CD4-positive, alpha-beta T cell (primary cell): ENCODE measurements at regions not wholly inside any gene's neighbourhood (a gene's known extent, or its start where the extent isn't known, plus 50 kb on each side); places are given as distances from the start of the nearest gene placed in this dataset.

Experiments used
- ATAC-seq: fragments of 200-7000 bp; cut with Tn5 transposase; one replicate; pipeline ENCODE4 v1.10.0; 2022; ENCODE audit warnings: mild to moderate bottlenecking; ENCODE audit not compliant: poor library complexity
- CTCF ChIA-PET: fragments of 350-600 bp; sonication (Branson Sonifier 250); formaldehyde crosslinking; loops from one replicate; lab custom pipeline; 2021; ENCODE audit warnings: antibody characterized with exemption, inconsistent platforms; lab: Charles Lee
- POLR2A ChIA-PET: fragments of 350-600 bp; sonication (Branson Sonifier 250); formaldehyde crosslinking; loops from one replicate; lab custom pipeline; 2021; ENCODE audit warnings: antibody characterized with exemption, inconsistent platforms; lab: Charles Lee
- DNase-seq, 14 experiments: peaks; one replicate each; pipeline ENCODE4 v3.0.0-alpha.2; 2013 to 2020; ENCODE audit warnings: mixed read lengths in 2 of 14
- H3K27ac ChIP-seq, 2 donors: one replicate each; pipeline versions ENCODE4 v1.5.1 to v1.7.0; 2013; ENCODE audit warnings: low read length in 2 of 2, low read depth in 1 of 2, mild to moderate bottlenecking in 1 of 2
- H3K27me3 ChIP-seq, 2 experiments: 1 replicate in 1 of 2; 2 replicates in 1 of 2; pipeline versions ENCODE4 v1.6.1 to v1.7.0; 2013; ENCODE audit warnings: low read length in 2 of 2, control low read depth in 1 of 2, mild to moderate bottlenecking in 1 of 2, moderate library complexity in 1 of 2; ENCODE audit not compliant: insufficient read depth in 2 of 2, control insufficient read depth in 1 of 2
- H3K36me3 ChIP-seq: one replicate; pipeline ENCODE4 v1.6.1; 2013; ENCODE audit warnings: low read length, control low read depth; ENCODE audit not compliant: insufficient read depth
- H3K4me1 ChIP-seq: one replicate; pipeline ENCODE4 v1.6.1; 2013; ENCODE audit warnings: low read length, control low read depth; ENCODE audit not compliant: insufficient read depth
- H3K4me3 ChIP-seq: one replicate; pipeline ENCODE4 v1.5.1; 2013; ENCODE audit warnings: mild to moderate bottlenecking, low read length, moderate library complexity
- H3K9me3 ChIP-seq, 2 experiments: 1 replicate in 1 of 2; 2 replicates in 1 of 2; pipeline versions ENCODE4 v1.6.1 to v1.7.0; 2013; ENCODE audit warnings: low read length in 2 of 2, mild to moderate bottlenecking in 2 of 2, control low read depth in 1 of 2, moderate library complexity in 1 of 2; ENCODE audit not compliant: control insufficient read depth in 1 of 2, insufficient read depth in 1 of 2
- H3K27ac Mint-ChIP-seq: one replicate; pipeline ENCODE4 v1.8.0; 2020; ENCODE audit warnings: mixed read lengths
- H3K27me3 Mint-ChIP-seq: one replicate; pipeline ENCODE4 v1.8.0; 2021; ENCODE audit warnings: mixed read lengths
- H3K36me3 Mint-ChIP-seq: one replicate; pipeline ENCODE4 v1.8.0; 2021; ENCODE audit warnings: low read depth, mixed read lengths
- H3K4me1 Mint-ChIP-seq: one replicate; pipeline ENCODE4 v1.8.0; 2021; ENCODE audit warnings: low read depth, mixed read lengths
- H3K4me3 Mint-ChIP-seq: one replicate; pipeline ENCODE4 v1.8.0; 2020; ENCODE audit warnings: mild to moderate bottlenecking, mixed read lengths
- H3K9me3 Mint-ChIP-seq: one replicate; pipeline ENCODE4 v1.8.0; 2020; ENCODE audit warnings: mixed read lengths
- intact Hi-C, 2 experiments: fragments of 100-400 bp; cut with DNase I in 1 of 2; cut with micrococcal nuclease in 1 of 2; formaldehyde crosslinking; loops; one replicate each; pipeline versions ENCODE4 v1.15.1 to v1.9.0; 2023 to 2025; cut with DNase I, micrococcal nuclease
- TF ChIP-seq, protein P1 (sequence below): fragments of 200-600 bp; IDR thresholded peaks from one replicate; pipeline ENCODE4 v1.8.0; 2022; ENCODE audit warnings: antibody characterized with exemption, mild to moderate bottlenecking

DNA sequence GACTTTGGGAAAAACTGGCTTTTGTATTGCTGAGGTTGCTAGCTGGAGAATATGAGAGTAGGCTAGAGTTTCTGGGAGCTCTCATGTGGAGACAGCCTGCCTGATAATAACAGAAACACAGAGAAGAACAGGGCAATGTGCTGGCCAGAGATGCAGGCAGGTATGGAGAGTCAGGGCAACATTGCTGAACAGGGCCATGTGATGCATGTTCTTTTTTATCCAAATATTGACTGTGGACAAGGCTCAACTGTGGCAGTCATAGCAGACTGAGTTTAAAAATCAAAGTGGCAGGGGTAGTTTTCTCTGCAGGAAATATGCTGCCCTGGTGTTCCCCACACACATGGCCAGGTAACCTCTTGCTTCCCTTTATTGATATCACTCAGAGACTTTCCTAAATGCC lies 381.1 kb downstream of the RASEF start:
- Histone ChIP-seq H3K36me3 (no peaks in the 10 kb centered on the region), H3K4me1 (no peaks in the 10 kb centered on the region), H3K9me3 (peaks cover 0 to 11% of the 10 kb centered on the region in 2 experiments), H3K4me3 (no peak overlapping the region), H3K27ac (no peak overlapping the region), H3K27me3 (no peaks in the 10 kb centered on the region)
- TF ChIP-seq, protein P1, sequence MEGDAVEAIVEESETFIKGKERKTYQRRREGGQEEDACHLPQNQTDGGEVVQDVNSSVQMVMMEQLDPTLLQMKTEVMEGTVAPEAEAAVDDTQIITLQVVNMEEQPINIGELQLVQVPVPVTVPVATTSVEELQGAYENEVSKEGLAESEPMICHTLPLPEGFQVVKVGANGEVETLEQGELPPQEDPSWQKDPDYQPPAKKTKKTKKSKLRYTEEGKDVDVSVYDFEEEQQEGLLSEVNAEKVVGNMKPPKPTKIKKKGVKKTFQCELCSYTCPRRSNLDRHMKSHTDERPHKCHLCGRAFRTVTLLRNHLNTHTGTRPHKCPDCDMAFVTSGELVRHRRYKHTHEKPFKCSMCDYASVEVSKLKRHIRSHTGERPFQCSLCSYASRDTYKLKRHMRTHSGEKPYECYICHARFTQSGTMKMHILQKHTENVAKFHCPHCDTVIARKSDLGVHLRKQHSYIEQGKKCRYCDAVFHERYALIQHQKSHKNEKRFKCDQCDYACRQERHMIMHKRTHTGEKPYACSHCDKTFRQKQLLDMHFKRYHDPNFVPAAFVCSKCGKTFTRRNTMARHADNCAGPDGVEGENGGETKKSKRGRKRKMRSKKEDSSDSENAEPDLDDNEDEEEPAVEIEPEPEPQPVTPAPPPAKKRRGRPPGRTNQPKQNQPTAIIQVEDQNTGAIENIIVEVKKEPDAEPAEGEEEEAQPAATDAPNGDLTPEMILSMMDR, result no peak
- Mint-ChIP-seq H3K4me1 (no peaks in the 10 kb centered on the region), H3K27ac (no peak overlapping the region), H3K4me3 (no peak overlapping the region), H3K27me3 (no peaks in the 10 kb centered on the region), H3K9me3 (peaks cover 5% of the 10 kb centered on the region), H3K36me3 (no peaks in the 10 kb centered on the region)
- DNase-seq, result no peak
- intact Hi-C loops, result no loop called here
- CTCF ChIA-PET, result no interaction called here
- ATAC-seq, result no peak
- POLR2A ChIA-PET, result no interaction called here

DNA sequence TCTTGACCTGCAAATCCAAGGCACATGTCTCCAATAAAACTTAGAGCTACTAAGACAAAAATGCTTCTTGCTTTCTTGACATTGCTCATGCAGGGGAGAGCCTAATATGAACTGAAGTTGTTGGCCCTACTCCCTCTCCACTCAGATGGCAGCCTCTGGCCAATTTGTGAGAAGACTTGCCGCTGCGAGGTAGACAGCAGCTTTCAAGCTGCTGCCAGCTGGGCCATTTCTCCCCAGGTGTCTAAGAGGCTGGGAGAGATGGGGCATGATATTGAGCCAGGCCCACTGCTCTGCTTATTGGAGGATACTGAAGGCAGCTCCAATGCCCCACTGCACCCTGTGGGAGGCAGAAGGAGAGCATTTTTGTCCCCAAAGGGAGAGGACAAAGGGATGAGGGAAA lies 380.5 kb downstream of the RASEF start:
- Histone ChIP-seq H3K4me3 (no peak overlapping the region), H3K27me3 (no peaks in the 10 kb centered on the region), H3K27ac (no peak overlapping the region), H3K4me1 (no peaks in the 10 kb centered on the region), H3K9me3 (peaks cover 0 to 11% of the 10 kb centered on the region in 2 experiments), H3K36me3 (no peaks in the 10 kb centered on the region)
- Mint-ChIP-seq H3K9me3 (peaks cover 5% of the 10 kb centered on the region), H3K27ac (no peak overlapping the region), H3K4me1 (no peaks in the 10 kb centered on the region), H3K4me3 (no peak overlapping the region), H3K36me3 (no peaks in the 10 kb centered on the region), H3K27me3 (no peaks in the 10 kb centered on the region)
- intact Hi-C loops, result no loop called here
- TF ChIP-seq, protein P1, result no peak
- DNase-seq (no peak), ATAC-seq (no peak)
- CTCF ChIA-PET, result no interaction called here
- POLR2A ChIA-PET, result no interaction called here

DNA sequence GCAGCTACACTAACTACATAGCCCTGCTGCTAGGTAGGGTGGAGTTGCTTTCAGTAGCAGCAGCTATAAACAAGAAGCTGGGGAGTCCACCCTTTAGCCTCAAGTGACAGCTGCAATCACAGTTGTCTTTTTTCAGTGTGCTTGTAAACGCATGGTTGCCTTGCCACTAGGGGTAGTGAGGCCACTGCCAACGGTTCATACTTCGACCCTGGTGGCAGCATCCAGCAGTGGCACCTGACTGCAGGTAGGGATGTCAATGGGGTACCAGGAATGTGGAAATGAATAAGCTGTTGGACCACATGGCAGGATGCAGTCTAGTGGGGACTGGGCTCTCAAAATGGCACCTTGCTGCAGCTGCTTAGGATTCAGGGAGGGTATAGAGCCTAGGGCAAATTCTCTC lies 367.2 kb downstream of the RASEF start:
- DNase-seq (no peak), ATAC-seq (no peak)
- Mint-ChIP-seq H3K36me3 (no peaks in the 10 kb centered on the region), H3K4me3 (no peak overlapping the region), H3K9me3 (peaks cover 12% of the 10 kb centered on the region), H3K27me3 (no peaks in the 10 kb centered on the region), H3K27ac (no peak overlapping the region), H3K4me1 (no peaks in the 10 kb centered on the region)
- intact Hi-C loops, result no loop called here
- Histone ChIP-seq H3K27ac (no peak overlapping the region), H3K4me1 (no peaks in the 10 kb centered on the region), H3K9me3 (peaks cover 6 to 12% of the 10 kb centered on the region in 2 experiments), H3K36me3 (no peaks in the 10 kb centered on the region), H3K27me3 (no peaks in the 10 kb centered on the region), H3K4me3 (no peak overlapping the region)
- TF ChIP-seq, protein P1, result no peak
- POLR2A ChIA-PET, result no interaction called here
- CTCF ChIA-PET, result no interaction called here
